ENCODE measurements at regions not wholly inside any gene's neighbourhood (a gene's known extent, or its start where the extent isn't known, plus 50 kb on each side); places are given as distances from the start of the nearest gene placed in this dataset.

GRCh38 chr4:85302193-85302736 lies 172.7 kb upstream of the ARHGAP24 start:
- TF ChIP-seq POLR2A (IDR thresholded peaks at IDR 0.05), result no peak
- TF ChIP-seq, protein P1, sequence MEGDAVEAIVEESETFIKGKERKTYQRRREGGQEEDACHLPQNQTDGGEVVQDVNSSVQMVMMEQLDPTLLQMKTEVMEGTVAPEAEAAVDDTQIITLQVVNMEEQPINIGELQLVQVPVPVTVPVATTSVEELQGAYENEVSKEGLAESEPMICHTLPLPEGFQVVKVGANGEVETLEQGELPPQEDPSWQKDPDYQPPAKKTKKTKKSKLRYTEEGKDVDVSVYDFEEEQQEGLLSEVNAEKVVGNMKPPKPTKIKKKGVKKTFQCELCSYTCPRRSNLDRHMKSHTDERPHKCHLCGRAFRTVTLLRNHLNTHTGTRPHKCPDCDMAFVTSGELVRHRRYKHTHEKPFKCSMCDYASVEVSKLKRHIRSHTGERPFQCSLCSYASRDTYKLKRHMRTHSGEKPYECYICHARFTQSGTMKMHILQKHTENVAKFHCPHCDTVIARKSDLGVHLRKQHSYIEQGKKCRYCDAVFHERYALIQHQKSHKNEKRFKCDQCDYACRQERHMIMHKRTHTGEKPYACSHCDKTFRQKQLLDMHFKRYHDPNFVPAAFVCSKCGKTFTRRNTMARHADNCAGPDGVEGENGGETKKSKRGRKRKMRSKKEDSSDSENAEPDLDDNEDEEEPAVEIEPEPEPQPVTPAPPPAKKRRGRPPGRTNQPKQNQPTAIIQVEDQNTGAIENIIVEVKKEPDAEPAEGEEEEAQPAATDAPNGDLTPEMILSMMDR (IDR thresholded peaks at IDR 0.05), result no peak

Data from right lobe of liver (tissue), 4 donors.